ENCODE measurements at regions not wholly inside any gene's neighbourhood (a gene's known extent, or its start where the extent isn't known, plus 50 kb on each side); places are given as distances from the start of the nearest gene placed in this dataset.

DNA sequence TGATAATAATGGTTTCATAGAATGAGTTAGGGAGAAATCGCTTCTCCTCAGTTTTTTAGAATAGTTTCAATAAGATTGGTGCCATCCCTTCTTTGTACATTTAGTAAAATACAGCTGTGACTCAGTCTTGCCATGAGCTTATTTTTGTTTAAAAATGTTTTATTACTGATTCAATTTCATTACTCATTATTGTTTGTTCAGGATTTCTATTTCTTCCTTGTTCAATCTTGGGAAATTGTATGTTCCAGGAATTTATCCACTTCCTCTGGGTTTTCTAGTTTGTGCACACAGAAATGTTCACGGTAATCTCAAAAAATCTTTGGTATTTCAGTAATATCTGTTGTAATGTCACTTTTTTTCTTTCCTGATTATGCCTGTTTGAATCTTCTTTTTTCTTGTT lies 371.5 kb upstream of the SETBP1 start:
- TF ChIP-seq, protein P1, sequence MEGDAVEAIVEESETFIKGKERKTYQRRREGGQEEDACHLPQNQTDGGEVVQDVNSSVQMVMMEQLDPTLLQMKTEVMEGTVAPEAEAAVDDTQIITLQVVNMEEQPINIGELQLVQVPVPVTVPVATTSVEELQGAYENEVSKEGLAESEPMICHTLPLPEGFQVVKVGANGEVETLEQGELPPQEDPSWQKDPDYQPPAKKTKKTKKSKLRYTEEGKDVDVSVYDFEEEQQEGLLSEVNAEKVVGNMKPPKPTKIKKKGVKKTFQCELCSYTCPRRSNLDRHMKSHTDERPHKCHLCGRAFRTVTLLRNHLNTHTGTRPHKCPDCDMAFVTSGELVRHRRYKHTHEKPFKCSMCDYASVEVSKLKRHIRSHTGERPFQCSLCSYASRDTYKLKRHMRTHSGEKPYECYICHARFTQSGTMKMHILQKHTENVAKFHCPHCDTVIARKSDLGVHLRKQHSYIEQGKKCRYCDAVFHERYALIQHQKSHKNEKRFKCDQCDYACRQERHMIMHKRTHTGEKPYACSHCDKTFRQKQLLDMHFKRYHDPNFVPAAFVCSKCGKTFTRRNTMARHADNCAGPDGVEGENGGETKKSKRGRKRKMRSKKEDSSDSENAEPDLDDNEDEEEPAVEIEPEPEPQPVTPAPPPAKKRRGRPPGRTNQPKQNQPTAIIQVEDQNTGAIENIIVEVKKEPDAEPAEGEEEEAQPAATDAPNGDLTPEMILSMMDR (IDR thresholded peaks at IDR 0.05) = no peak
- no peak for TF ChIP-seq POLR2AphosphoS5 (IDR thresholded peaks at IDR 0.05)
- TF ChIP-seq POLR2A (IDR thresholded peaks at IDR 0.05) = no peak
